ENCODE measurements at regions not wholly inside any gene's neighbourhood (a gene's known extent, or its start where the extent isn't known, plus 50 kb on each side); places are given as distances from the start of the nearest gene placed in this dataset.

DNA sequence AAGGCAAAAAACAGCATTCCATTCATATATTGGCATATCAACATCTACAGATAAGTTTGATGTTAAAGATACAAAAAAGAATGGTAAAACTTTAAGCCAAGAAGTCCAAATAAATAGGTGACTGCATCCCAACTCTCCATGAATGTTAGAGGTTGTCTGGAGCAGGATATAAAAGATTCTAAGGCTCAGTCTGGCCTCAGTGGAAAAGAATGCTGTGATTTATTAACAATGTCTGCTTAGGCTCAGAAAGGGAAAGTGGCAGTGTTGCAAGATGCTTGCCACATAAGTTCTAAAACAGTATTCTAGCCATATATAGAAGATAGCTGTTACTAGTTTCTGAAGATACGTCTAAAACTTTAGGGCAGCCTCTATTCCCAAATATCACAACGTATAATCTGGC is 179.8 kb upstream of the NBEA start:
- H3K36me3 Mint-ChIP-seq: no peaks in the 10 kb centered on the region
- H3K4me1 Mint-ChIP-seq: no peaks in the 10 kb centered on the region
- H3K4me3 Mint-ChIP-seq: no peak overlapping the region
- peaks cover 0 to 6% (median 0%) of the 10 kb centered on the region in 3 donors for H3K9me3 Mint-ChIP-seq
- peaks cover 2% of the 10 kb centered on the region for H3K27me3 Mint-ChIP-seq
- no peak overlapping the region for H3K27ac Mint-ChIP-seq

DNA sequence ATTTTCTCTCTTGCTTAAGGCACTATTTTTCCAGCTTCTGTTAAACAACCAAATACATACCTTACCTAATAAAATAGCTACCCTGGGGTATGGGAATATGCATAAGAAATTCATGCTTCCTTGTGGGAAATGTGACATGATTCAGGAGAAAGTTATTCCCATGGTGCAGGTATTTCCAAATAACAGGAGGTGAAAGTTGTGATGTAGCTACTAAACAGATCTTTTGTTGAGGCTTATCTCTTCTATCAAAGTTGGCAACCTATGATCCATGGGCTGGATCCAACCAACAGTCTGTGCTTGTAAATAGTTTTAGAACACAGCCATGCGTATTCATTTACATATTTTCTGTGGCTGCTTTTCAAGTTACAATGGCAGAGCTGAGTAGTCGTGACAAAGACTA is 177.8 kb upstream of the NBEA start:
- Mint-ChIP-seq H3K4me3 (no peak overlapping the region), H3K27me3 (peaks cover 2% of the 10 kb centered on the region), H3K27ac (no peak overlapping the region), H3K36me3 (no peaks in the 10 kb centered on the region), H3K4me1 (no peaks in the 10 kb centered on the region), H3K9me3 (peaks cover 0 to 5% (median 0%) of the 10 kb centered on the region in 3 donors)

DNA sequence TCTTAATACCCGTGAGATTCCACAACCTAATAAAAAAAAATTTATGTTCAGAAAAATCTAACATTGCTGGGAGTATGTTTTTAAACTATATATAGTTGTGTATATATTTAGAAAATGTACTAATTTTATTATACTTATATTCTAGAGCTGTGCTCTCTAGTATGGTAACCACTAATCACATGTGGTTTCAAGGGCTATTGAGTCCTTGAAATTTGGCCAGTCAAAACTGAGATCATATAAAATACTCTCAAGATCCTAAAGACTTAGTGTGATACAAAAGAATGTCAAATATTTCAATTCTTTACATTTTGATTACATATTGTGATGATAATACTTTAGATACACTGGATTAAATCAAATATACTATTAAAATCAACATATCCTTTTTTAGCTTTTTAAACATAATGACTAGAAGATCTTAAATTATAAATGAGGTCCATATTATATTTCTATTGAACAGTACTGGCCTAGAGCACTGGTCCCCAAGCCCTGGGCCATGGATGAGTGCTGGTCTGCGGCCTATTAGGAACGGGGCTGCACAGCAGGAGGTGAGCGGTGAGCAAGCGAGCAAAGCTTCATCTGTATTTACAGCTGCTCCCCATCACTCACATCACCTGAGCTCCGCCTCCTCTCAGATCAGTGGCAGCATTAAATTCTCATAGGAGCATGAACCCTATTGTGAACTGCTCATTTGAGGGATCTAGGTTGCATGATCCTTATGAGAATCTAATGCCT is 176.5 kb upstream of the NBEA start:
- Mint-ChIP-seq H3K9me3 (peaks cover 0 to 5% (median 0%) of the 10 kb centered on the region in 3 donors), H3K4me3 (no peak overlapping the region), H3K27ac (no peak overlapping the region), H3K27me3 (peaks cover 2% of the 10 kb centered on the region), H3K4me1 (no peaks in the 10 kb centered on the region), H3K36me3 (no peaks in the 10 kb centered on the region)

- no peak overlapping the region for H3K4me3 Mint-ChIP-seq
- H3K27ac Mint-ChIP-seq: no peak overlapping the region
- no peaks in the 10 kb centered on the region for H3K4me1 Mint-ChIP-seq
- H3K36me3 Mint-ChIP-seq: no peaks in the 10 kb centered on the region
- peaks cover 0 to 5% (median 0%) of the 10 kb centered on the region in 3 donors for H3K9me3 Mint-ChIP-seq
- no peaks in the 10 kb centered on the region for H3K27me3 Mint-ChIP-seq
Observed at GRCh38 chr13:34767778-34768177, 174.3 kb upstream of the NBEA start.

GRCh38 chr13:34772206-34772605 is 169.9 kb upstream of the NBEA start:
- Mint-ChIP-seq H3K4me1 (no peaks in the 10 kb centered on the region), H3K9me3 (no peaks in the 10 kb centered on the region), H3K27me3 (no peaks in the 10 kb centered on the region), H3K27ac (no peak overlapping the region), H3K36me3 (no peaks in the 10 kb centered on the region), H3K4me3 (no peak overlapping the region)

GRCh38 chr13:34772881-34773280 is 169.2 kb upstream of the NBEA start:
- H3K27ac Mint-ChIP-seq: no peak overlapping the region
- no peaks in the 10 kb centered on the region for H3K36me3 Mint-ChIP-seq
- H3K4me1 Mint-ChIP-seq: no peaks in the 10 kb centered on the region
- H3K4me3 Mint-ChIP-seq: no peak overlapping the region
- no peaks in the 10 kb centered on the region for H3K27me3 Mint-ChIP-seq
- H3K9me3 Mint-ChIP-seq: peaks cover 0 to under 1% (median 0%) of the 10 kb centered on the region in 3 donors

GRCh38 chr13:34776390-34776981 is 165.6 kb upstream of the NBEA start:
- no peaks in the 10 kb centered on the region for H3K27me3 Mint-ChIP-seq
- peaks cover 2% of the 10 kb centered on the region for H3K36me3 Mint-ChIP-seq
- peaks cover 0 to 4% (median 0%) of the 10 kb centered on the region in 3 donors for H3K9me3 Mint-ChIP-seq
- H3K4me1 Mint-ChIP-seq: no peaks in the 10 kb centered on the region
- H3K27ac Mint-ChIP-seq: no peak overlapping the region
- H3K4me3 Mint-ChIP-seq: no peak overlapping the region

- Mint-ChIP-seq H3K36me3 (peaks cover 2% of the 10 kb centered on the region), H3K4me1 (no peaks in the 10 kb centered on the region), H3K27me3 (no peaks in the 10 kb centered on the region), H3K9me3 (peaks cover 0 to 4% (median 2%) of the 10 kb centered on the region in 3 donors), H3K27ac (no peak overlapping the region), H3K4me3 (no peak overlapping the region)
Observed at GRCh38 chr13:34777089-34777913, 164.8 kb upstream of the NBEA start.

GRCh38 chr13:34777914-34778303 is 164.2 kb upstream of the NBEA start:
- Mint-ChIP-seq H3K27ac (no peak overlapping the region), H3K27me3 (no peaks in the 10 kb centered on the region), H3K4me1 (no peaks in the 10 kb centered on the region), H3K36me3 (peaks cover 2% of the 10 kb centered on the region), H3K9me3 (peaks cover 0 to 4% (median 2%) of the 10 kb centered on the region in 3 donors), H3K4me3 (no peak overlapping the region)

GRCh38 chr13:34779171-34779570 is 162.9 kb upstream of the NBEA start:
- no peak overlapping the region for H3K27ac Mint-ChIP-seq

GRCh38 chr13:34793301-34793700 is 148.8 kb upstream of the NBEA start:
- Mint-ChIP-seq H3K27ac (no peak overlapping the region), H3K27me3 (no peaks in the 10 kb centered on the region), H3K4me1 (no peaks in the 10 kb centered on the region), H3K36me3 (peaks cover 1% of the 10 kb centered on the region), H3K9me3 (peaks cover 0 to 9% (median 7%) of the 10 kb centered on the region in 3 donors), H3K4me3 (no peak overlapping the region)

More at GRCh38 chr13:34779171-34779570, 162.9 kb upstream of the NBEA start:
- H3K4me3 Mint-ChIP-seq: no peak overlapping the region
- peaks cover 2% of the 10 kb centered on the region for H3K36me3 Mint-ChIP-seq
- H3K27me3 Mint-ChIP-seq: no peaks in the 10 kb centered on the region
- H3K4me1 Mint-ChIP-seq: no peaks in the 10 kb centered on the region
- peaks cover 0 to 4% (median 4%) of the 10 kb centered on the region in 3 donors for H3K9me3 Mint-ChIP-seq

DNA sequence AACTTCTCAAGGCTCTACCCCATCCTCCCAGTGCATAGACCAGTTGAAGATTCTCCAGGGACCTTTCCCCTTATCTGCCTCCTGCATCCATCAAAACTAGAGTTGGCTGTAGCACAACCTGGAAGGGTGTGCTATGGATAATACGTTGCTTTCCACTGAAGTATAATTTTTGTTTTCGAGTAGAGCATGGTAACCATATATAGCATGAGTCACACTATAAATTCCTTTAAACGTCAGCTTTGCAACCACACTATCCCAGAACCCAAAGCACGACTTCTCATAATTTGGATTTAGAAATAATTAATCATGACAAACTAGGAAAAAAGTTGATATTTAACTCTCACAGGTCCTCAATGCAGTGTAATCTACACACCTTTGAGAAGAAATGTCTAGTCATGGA is 138.3 kb upstream of the NBEA start:
- Mint-ChIP-seq H3K9me3 (peaks cover 0 to 3% (median 0%) of the 10 kb centered on the region in 3 donors), H3K36me3 (no peaks in the 10 kb centered on the region), H3K27me3 (no peaks in the 10 kb centered on the region), H3K4me3 (no peak overlapping the region), H3K27ac (no peak overlapping the region), H3K4me1 (no peaks in the 10 kb centered on the region)

GRCh38 chr13:34805347-34805746 is 136.7 kb upstream of the NBEA start:
- Mint-ChIP-seq H3K36me3 (no peaks in the 10 kb centered on the region), H3K4me3 (no peak overlapping the region), H3K9me3 (peaks cover 0 to 3% (median 0%) of the 10 kb centered on the region in 3 donors), H3K4me1 (no peaks in the 10 kb centered on the region), H3K27ac (no peak overlapping the region), H3K27me3 (no peaks in the 10 kb centered on the region)

- H3K9me3 Mint-ChIP-seq: peaks cover 3 to 13% (median 6%) of the 10 kb centered on the region in 3 donors
- no peak overlapping the region for H3K27ac Mint-ChIP-seq
- H3K4me1 Mint-ChIP-seq: no peaks in the 10 kb centered on the region
- H3K27me3 Mint-ChIP-seq: no peaks in the 10 kb centered on the region
- no peak overlapping the region for H3K4me3 Mint-ChIP-seq
- H3K36me3 Mint-ChIP-seq: no peaks in the 10 kb centered on the region
Observed at GRCh38 chr13:34808649-34809048, 133.4 kb upstream of the NBEA start.

DNA sequence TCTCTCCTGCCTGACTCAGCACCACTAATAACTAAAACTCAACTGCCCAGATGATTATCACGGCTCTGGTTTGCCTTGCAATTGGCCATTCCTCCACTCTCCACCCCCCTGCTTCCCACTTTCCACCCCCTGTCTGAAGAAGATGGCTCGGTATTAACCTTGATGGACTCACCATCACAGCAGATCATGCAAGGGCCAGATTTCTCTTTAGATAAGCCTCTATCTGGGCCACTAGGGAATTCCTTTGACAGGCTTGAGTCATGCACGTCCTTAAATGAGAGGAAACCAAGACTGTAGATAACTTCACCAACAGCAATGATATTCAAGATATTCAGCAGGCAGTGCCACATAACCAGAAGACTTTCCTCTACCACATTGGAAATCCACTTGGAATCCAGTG is 131.1 kb upstream of the NBEA start:
- no peaks in the 10 kb centered on the region for H3K36me3 Mint-ChIP-seq
- peaks cover 3 to 10% (median 6%) of the 10 kb centered on the region in 3 donors for H3K9me3 Mint-ChIP-seq
- no peaks in the 10 kb centered on the region for H3K4me1 Mint-ChIP-seq
- H3K27me3 Mint-ChIP-seq: no peaks in the 10 kb centered on the region
- no peak overlapping the region for H3K4me3 Mint-ChIP-seq
- H3K27ac Mint-ChIP-seq: no peak overlapping the region

Measured in IgD-negative memory B cell (primary cell).